ENCODE measurements at regions not wholly inside any gene's neighbourhood (a gene's known extent, or its start where the extent isn't known, plus 50 kb on each side); places are given as distances from the start of the nearest gene placed in this dataset.

DNA sequence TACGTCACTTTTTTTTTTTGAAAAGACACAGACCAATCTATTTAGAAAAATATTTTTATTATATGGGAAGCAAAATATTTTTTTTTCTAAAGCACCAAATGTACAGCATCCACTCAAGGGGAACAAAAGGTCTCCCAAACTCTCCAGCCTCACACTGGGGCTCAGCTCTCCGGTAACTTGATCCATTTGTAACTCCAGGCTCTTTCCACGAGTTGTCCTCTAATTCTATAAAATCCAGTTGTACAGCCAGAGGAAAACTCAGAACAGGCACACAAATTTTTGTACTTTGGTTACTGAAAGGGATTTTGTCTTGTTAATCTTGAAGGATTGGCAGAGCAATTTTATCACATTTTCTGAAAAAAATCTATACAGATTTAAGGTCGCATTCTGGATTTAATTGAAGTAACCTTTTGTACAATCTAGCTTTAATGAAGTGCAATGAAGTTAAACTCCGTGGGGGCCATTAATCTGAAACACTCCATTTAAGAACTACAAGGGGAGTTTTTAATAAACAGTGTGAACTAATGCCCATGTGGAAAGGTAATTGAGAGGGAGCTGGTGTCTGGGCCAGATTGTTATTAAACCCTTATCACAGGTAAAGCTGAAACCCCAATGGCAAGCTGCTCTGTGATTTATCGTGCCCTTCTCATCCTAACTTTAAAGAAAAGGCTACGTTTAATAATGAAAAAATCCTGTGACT is 161.2 kb upstream of the FRG1 start:
- TF ChIP-seq RAD21 (IDR thresholded peaks at IDR 0.05; ENCODE audit: low read depth) (no peak), POLR2AphosphoS5 (IDR thresholded peaks at IDR 0.05; ENCODE audit: low read depth, low read length) (no peak), FOSL1 (IDR thresholded peaks at IDR 0.05; ENCODE audit: low read depth) (no peak), EZH2 (IDR thresholded peaks at IDR 0.05) (no peak), CEBPB (IDR thresholded peaks at IDR 0.05; ENCODE audit: low read depth) (no peak)
- POLR2A ChIA-PET = no interaction called here
- H3K4me3 ChIP-seq (replicated peaks in 1 of 2; ENCODE audit: low read depth in 1 of 2, low read length in 2 of 2) = no peak overlapping the region
- no peak overlapping the region for H2AFZ ChIP-seq (ENCODE audit: low read depth, low read length, poor library complexity, severe bottlenecking)
- no TSS peak for BruUV-seq (replicated peaks)
- no peak overlapping the region for H3K27ac ChIP-seq (ENCODE audit: low read depth, low read length)
- H3K36me3 ChIP-seq (ENCODE audit: control insufficient read depth in 1 of 2, insufficient read depth in 2 of 2, low read length in 2 of 2) = no peaks in the 10 kb centered on the region
- H3K27me3 ChIP-seq (ENCODE audit: insufficient read depth, low read length) = peaks cover 27% of the 10 kb centered on the region
- intact Hi-C loops (cut with micrococcal nuclease) = no loop called here
- no peak overlapping the region for H3K9ac ChIP-seq (ENCODE audit: low read length)
- H3K4me1 ChIP-seq (ENCODE audit: control insufficient read depth in 1 of 2, insufficient read depth in 2 of 2, low read length in 2 of 2) = no peaks in the 10 kb centered on the region
- H4K20me1 ChIP-seq (ENCODE audit: insufficient read depth) = no peaks in the 10 kb centered on the region
- CTCF ChIA-PET = no interaction called here
- no peak overlapping the region for H3K4me2 ChIP-seq (ENCODE audit: low read length)
- no peaks in the 10 kb centered on the region for H3K9me3 ChIP-seq (ENCODE audit: control insufficient read depth in 1 of 2, insufficient read depth in 1 of 2, low read depth in 1 of 2, low read length in 2 of 2)
- H3K9me2 ChIP-seq (ENCODE audit: insufficient read depth) = no peaks in the 10 kb centered on the region
- DNase-seq (ENCODE audit: low read depth, low spot score) = no peak
- no peak for ATAC-seq
- RAD21 ChIA-PET (ENCODE audit: low non-redundant PET in 1 of 2, low total read pairs in 2 of 2, uncharacterized antibody in 2 of 2, unreplicated experiment in 2 of 2) = no interaction called here
- no peaks in the 10 kb centered on the region for H3K79me2 ChIP-seq (ENCODE audit: insufficient read depth, low read length)

GRCh38 chr4:189780391-189780790 is 160.3 kb upstream of the FRG1 start:
- Histone ChIP-seq H3K4me2 (ENCODE audit: low read length) (no peak overlapping the region), H3K4me1 (ENCODE audit: control insufficient read depth in 1 of 2, insufficient read depth in 2 of 2, low read length in 2 of 2) (no peaks in the 10 kb centered on the region), H3K27me3 (ENCODE audit: insufficient read depth, low read length) (peaks cover 33% of the 10 kb centered on the region), H2AFZ (ENCODE audit: low read depth, low read length, poor library complexity, severe bottlenecking) (no peak overlapping the region), H3K79me2 (ENCODE audit: insufficient read depth, low read length) (no peaks in the 10 kb centered on the region), H3K36me3 (ENCODE audit: control insufficient read depth in 1 of 2, insufficient read depth in 2 of 2, low read length in 2 of 2) (no peaks in the 10 kb centered on the region), H3K4me3 (replicated peaks in 1 of 2; ENCODE audit: low read depth in 1 of 2, low read length in 2 of 2) (no peak overlapping the region), H3K9me2 (ENCODE audit: insufficient read depth) (no peaks in the 10 kb centered on the region), H3K9me3 (ENCODE audit: control insufficient read depth in 1 of 2, insufficient read depth in 1 of 2, low read depth in 1 of 2, low read length in 2 of 2) (no peaks in the 10 kb centered on the region), H3K9ac (ENCODE audit: low read length) (no peak overlapping the region), H4K20me1 (ENCODE audit: insufficient read depth) (no peaks in the 10 kb centered on the region), H3K27ac (ENCODE audit: low read depth, low read length) (no peak overlapping the region)
- ChIA-PET RAD21 (ENCODE audit: low non-redundant PET in 1 of 2, low total read pairs in 2 of 2, uncharacterized antibody in 2 of 2, unreplicated experiment in 2 of 2) (no interaction called here), CTCF (no interaction called here), POLR2A (no interaction called here)
- DNase-seq (ENCODE audit: low read depth, low spot score) (no peak), ATAC-seq (no peak)
- no TSS peak for BruUV-seq (replicated peaks)
- intact Hi-C loops (cut with micrococcal nuclease) = no loop called here
- no peak for TF ChIP-seq POLR2AphosphoS5 (IDR thresholded peaks at IDR 0.05; ENCODE audit: low read depth, low read length)
- TF ChIP-seq SRF (IDR thresholded peaks at IDR 0.05; ENCODE audit: low read depth) = no peak
- TF ChIP-seq SP1 (IDR thresholded peaks at IDR 0.05; ENCODE audit: low read depth) = no peak
- TF ChIP-seq ATF3 (IDR thresholded peaks at IDR 0.05) = no peak
- TF ChIP-seq TCF7L2 (IDR thresholded peaks at IDR 0.05; ENCODE audit: borderline replicate concordance, extremely low read depth, insufficient read depth, insufficient read length) = no peak
- TF ChIP-seq FOSL1 (IDR thresholded peaks at IDR 0.05; ENCODE audit: low read depth) = no peak
- TF ChIP-seq CEBPB (IDR thresholded peaks at IDR 0.05; ENCODE audit: low read depth) = no peak
- TF ChIP-seq ZFX (IDR thresholded peaks at IDR 0.05) = no peak
- TF ChIP-seq ELF1 (IDR thresholded peaks at IDR 0.05; ENCODE audit: borderline replicate concordance, low read depth) = no peak
- TF ChIP-seq RAD21 (IDR thresholded peaks at IDR 0.05; ENCODE audit: low read depth) = no peak
- TF ChIP-seq SIN3A (IDR thresholded peaks at IDR 0.05; ENCODE audit: low read depth) = no peak
- no peak for TF ChIP-seq EZH2 (IDR thresholded peaks at IDR 0.05)
- TF ChIP-seq, protein P1, sequence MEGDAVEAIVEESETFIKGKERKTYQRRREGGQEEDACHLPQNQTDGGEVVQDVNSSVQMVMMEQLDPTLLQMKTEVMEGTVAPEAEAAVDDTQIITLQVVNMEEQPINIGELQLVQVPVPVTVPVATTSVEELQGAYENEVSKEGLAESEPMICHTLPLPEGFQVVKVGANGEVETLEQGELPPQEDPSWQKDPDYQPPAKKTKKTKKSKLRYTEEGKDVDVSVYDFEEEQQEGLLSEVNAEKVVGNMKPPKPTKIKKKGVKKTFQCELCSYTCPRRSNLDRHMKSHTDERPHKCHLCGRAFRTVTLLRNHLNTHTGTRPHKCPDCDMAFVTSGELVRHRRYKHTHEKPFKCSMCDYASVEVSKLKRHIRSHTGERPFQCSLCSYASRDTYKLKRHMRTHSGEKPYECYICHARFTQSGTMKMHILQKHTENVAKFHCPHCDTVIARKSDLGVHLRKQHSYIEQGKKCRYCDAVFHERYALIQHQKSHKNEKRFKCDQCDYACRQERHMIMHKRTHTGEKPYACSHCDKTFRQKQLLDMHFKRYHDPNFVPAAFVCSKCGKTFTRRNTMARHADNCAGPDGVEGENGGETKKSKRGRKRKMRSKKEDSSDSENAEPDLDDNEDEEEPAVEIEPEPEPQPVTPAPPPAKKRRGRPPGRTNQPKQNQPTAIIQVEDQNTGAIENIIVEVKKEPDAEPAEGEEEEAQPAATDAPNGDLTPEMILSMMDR (IDR thresholded peaks at IDR 0.05 in 2 of 3, conservative IDR thresholded peaks at IDR 0.05 in 1 of 3; ENCODE audit: borderline replicate concordance in 1 of 3, insufficient read depth in 1 of 3, low read depth in 2 of 3, low read length in 2 of 3) = no peak
- TF ChIP-seq MAX (IDR thresholded peaks at IDR 0.05) = no peak
- TF ChIP-seq EGR1 (IDR thresholded peaks at IDR 0.05; ENCODE audit: low read depth) = no peak
